EH (cell line): ENCODE measurements at regions not wholly inside any gene's neighbourhood (a gene's known extent, or its start where the extent isn't known, plus 50 kb on each side); places are given as distances from the start of the nearest gene placed in this dataset.

ENCODE experiments used
- DNase-seq: peaks from one replicate; pipeline ENCODE4 v3.0.0-alpha.2; 2015; ENCODE audit warnings: low read depth

GRCh38 chr14:104425763-104426646 lies 153.6 kb upstream of the C14orf180 start:
- DNase-seq = no peak

- DNase-seq = no peak
Measured at GRCh38 chr14:104427131-104427851, 152.3 kb upstream of the C14orf180 start.

- no peak for DNase-seq
Measured at GRCh38 chr14:104428333-104428851, 151.2 kb upstream of the C14orf180 start.

GRCh38 chr14:104428860-104429259 lies 150.7 kb upstream of the C14orf180 start:
- DNase-seq = no peak

- DNase-seq = no peak
Measured at GRCh38 chr14:104429291-104429861, 150.2 kb upstream of the C14orf180 start.

GRCh38 chr14:104431351-104431928 lies 148.1 kb upstream of the C14orf180 start:
- DNase-seq = no peak

- no peak for DNase-seq
Measured at GRCh38 chr14:104431929-104432541, 147.5 kb upstream of the C14orf180 start.

GRCh38 chr14:104432611-104433231 lies 146.8 kb upstream of the C14orf180 start:
- DNase-seq = no peak

GRCh38 chr14:104433401-104434213 lies 146.0 kb upstream of the C14orf180 start:
- DNase-seq = no peak

- DNase-seq = no peak
Measured at GRCh38 chr14:104434214-104435076, 145.1 kb upstream of the C14orf180 start.

- DNase-seq = no peak
Measured at GRCh38 chr14:104435147-104436046, 144.2 kb upstream of the C14orf180 start.

GRCh38 chr14:104436047-104436591 lies 143.4 kb upstream of the C14orf180 start:
- DNase-seq = peak; percentile 6

GRCh38 chr14:104436741-104437701 lies 142.5 kb upstream of the C14orf180 start:
- no peak for DNase-seq

- DNase-seq = no peak
Measured at GRCh38 chr14:104437703-104438102, 141.9 kb upstream of the C14orf180 start.

GRCh38 chr14:104438166-104438887 lies 141.2 kb upstream of the C14orf180 start:
- no peak for DNase-seq

GRCh38 chr14:104439625-104440024 lies 139.9 kb upstream of the C14orf180 start:
- DNase-seq = no peak
